Endothelial cell of umbilical vein (primary cell): ENCODE measurements at regions not wholly inside any gene's neighbourhood (a gene's known extent, or its start where the extent isn't known, plus 50 kb on each side); places are given as distances from the start of the nearest gene placed in this dataset.

Source experiments
- BruUV-seq: library from RNA; stranded (reverse); fragments of 400-500 nt; replicated peaks from 2 replicates; lab custom pipeline; 2021; lab: Mats Ljungman, UMichigan
- CTCF ChIA-PET: fragments of 300-600, 350-600 bp; sonication (Branson Sonifier 250); formaldehyde crosslinking; loops from one replicate; lab custom pipeline; 2021; ENCODE audit warnings: antibody characterized with exemption, inconsistent platforms; lab: Charles Lee
- POLR2A ChIA-PET: fragments of 300-600, 350-600 bp; sonication (Branson Sonifier 250); formaldehyde crosslinking; loops from one replicate; lab custom pipeline; 2021; ENCODE audit warnings: antibody characterized with exemption, inconsistent platforms; lab: Charles Lee
- DNase-seq: peaks from one replicate; pipeline ENCODE4 v3.0.0-alpha.2; 2011; ENCODE audit warnings: low read depth, low spot score
- FAIRE-seq: peaks from 2 replicates; lab custom pipeline; 2011; peaks lifted over from hg19 to GRCh38; lab: Jason Lieb, UNC
- H2AFZ ChIP-seq: 2 replicates; pipeline ENCODE4 v1.6.0; 2012; ENCODE audit warnings: low read depth, low read length, control low read depth, inconsistent platforms
- H3K27ac ChIP-seq: 2 replicates; pipeline ENCODE4 v1.5.1; 2011; ENCODE audit warnings: low read depth, mild to moderate bottlenecking, control low read depth, low read length, moderate library complexity; ENCODE audit not compliant: insufficient read depth
- H3K27me3 ChIP-seq, 2 experiments: 2 replicates each; pipeline versions ENCODE4 v1.6.0 to v1.6.1; 2011; ENCODE audit warnings: low read length in 2 of 2, mixed read lengths in 1 of 2; ENCODE audit not compliant: control insufficient read depth in 2 of 2, insufficient read depth in 2 of 2
- H3K36me3 ChIP-seq, 2 experiments: 2 replicates in 1 of 2; 3 replicates in 1 of 2; pipeline ENCODE4 v1.5.1; 2011; ENCODE audit warnings: low read length in 2 of 2, mild to moderate bottlenecking in 1 of 2, moderate library complexity in 1 of 2; ENCODE audit not compliant: control insufficient read depth in 2 of 2, insufficient read depth in 2 of 2; ENCODE audit errors: extremely low read depth in 1 of 2
- H3K4me1 ChIP-seq: 3 replicates; pipeline ENCODE4 v1.5.1; 2011; ENCODE audit warnings: mild to moderate bottlenecking, low read length; ENCODE audit not compliant: control insufficient read depth, insufficient read depth; ENCODE audit errors: extremely low read depth
- H3K4me2 ChIP-seq: 2 replicates; pipeline ENCODE4 v1.6.1; 2011; ENCODE audit warnings: low read length, control low read depth, mixed read lengths; ENCODE audit not compliant: insufficient read depth
- H3K4me3 ChIP-seq, 3 experiments: fragments of 200-600 bp in 1 of 3; sonication (generic), shearing (Covaris generic) in 1 of 3; replicated peaks in 1 of 3; 2 replicates each; pipeline ENCODE4 v1.5.1; 2011 to 2016; ENCODE audit warnings: control low read depth in 3 of 3, low read length in 3 of 3, mild to moderate bottlenecking in 2 of 3, inconsistent platforms in 1 of 3, low read depth in 1 of 3, moderate library complexity in 1 of 3; ENCODE audit not compliant: insufficient read depth in 1 of 3
- H3K79me2 ChIP-seq: 2 replicates; pipeline ENCODE4 v1.6.0; 2012; ENCODE audit warnings: low read length, inconsistent platforms; ENCODE audit not compliant: control insufficient read depth, insufficient read depth
- H3K9ac ChIP-seq: replicated peaks from 2 replicates; pipeline ENCODE3; 2011; ENCODE audit warnings: low read length, control low read depth; ENCODE audit not compliant: insufficient read depth; ENCODE audit errors: extremely low read depth
- H3K9me1 ChIP-seq: replicated peaks from 3 replicates; pipeline ENCODE4 v1.6.0; 2011; ENCODE audit warnings: mild to moderate bottlenecking, low read length; ENCODE audit not compliant: control insufficient read depth, insufficient read depth; ENCODE audit errors: extremely low read depth
- H3K9me3 ChIP-seq: replicated peaks from 2 replicates; pipeline ENCODE4 v1.5.1; 2012; ENCODE audit warnings: low read length, inconsistent platforms; ENCODE audit not compliant: control insufficient read depth, insufficient read depth
- H4K20me1 ChIP-seq: replicated peaks from 2 replicates; pipeline ENCODE3; 2011; ENCODE audit warnings: mild to moderate bottlenecking, low read length; ENCODE audit not compliant: control insufficient read depth, insufficient read depth; ENCODE audit errors: extremely low read depth
- EZH2 ChIP-seq: IDR thresholded peaks from 2 replicates; pipeline ENCODE4 v1.6.1; 2012; ENCODE audit warnings: borderline replicate concordance, low read depth, mild to moderate bottlenecking, moderate library complexity, low read length, inconsistent platforms; ENCODE audit not compliant: severe bottlenecking
- FOS ChIP-seq: IDR thresholded peaks from 2 replicates; pipeline ENCODE4 v1.6.1; 2011; ENCODE audit warnings: mild to moderate bottlenecking, low read length, moderate library complexity, borderline replicate concordance; ENCODE audit not compliant: insufficient read depth
- GATA2 ChIP-seq: IDR thresholded peaks from 2 replicates; pipeline ENCODE4 v1.7.0; 2011; ENCODE audit warnings: low read depth, mild to moderate bottlenecking, moderate library complexity, mixed read lengths, low read length; ENCODE audit not compliant: insufficient read length, insufficient read depth
- JUN ChIP-seq: IDR thresholded peaks from 2 replicates; pipeline ENCODE4 v1.6.1; 2011; ENCODE audit warnings: borderline replicate concordance, low read depth; ENCODE audit not compliant: insufficient read length, insufficient read depth
- MYC ChIP-seq: IDR thresholded peaks from one replicate; pipeline ENCODE4 v1.6.1; 2011; ENCODE audit warnings: mild to moderate bottlenecking, low read depth, low read length
- POLR2A ChIP-seq: IDR thresholded peaks from 2 replicates; pipeline ENCODE4 v1.6.1; 2012; ENCODE audit warnings: low read depth, mild to moderate bottlenecking, control low read depth, low read length
- POLR2AphosphoS5 ChIP-seq: IDR thresholded peaks from 2 replicates; pipeline ENCODE4 v1.6.1; 2012; ENCODE audit warnings: low read depth, mild to moderate bottlenecking, control low read depth, low read length, moderate library complexity; ENCODE audit not compliant: insufficient read depth
- dilution Hi-C: fragments of 300-500 bp; cut with MboI; formaldehyde crosslinking; loops from one replicate; pipeline ENCODE4 v1.15.0; 2019; ENCODE audit warnings: low sequenced_read_pairs; ENCODE audit not compliant: extremely low pct_ligation_motif_present
- intact Hi-C: fragments of 100-400 bp; cut with micrococcal nuclease; formaldehyde crosslinking; loops from one replicate; pipeline ENCODE4 v1.10.0; 2022
- TF ChIP-seq, protein P1 (sequence below), 2 donors: IDR thresholded peaks; 1 replicate in 1 of 2; 2 replicates in 1 of 2; pipeline ENCODE4 v1.5.1; 2011; ENCODE audit warnings: low read length in 2 of 2, mild to moderate bottlenecking in 2 of 2, moderate library complexity in 2 of 2, control low read depth in 1 of 2, inconsistent platforms in 1 of 2, low read depth in 1 of 2; ENCODE audit not compliant: insufficient read depth in 1 of 2; ENCODE audit errors: extremely low read depth in 1 of 2
- TF ChIP-seq, protein P2 (sequence below): IDR thresholded peaks from 2 replicates; pipeline ENCODE4 v1.6.1; 2011; ENCODE audit not compliant: insufficient read depth, insufficient read length

DNA sequence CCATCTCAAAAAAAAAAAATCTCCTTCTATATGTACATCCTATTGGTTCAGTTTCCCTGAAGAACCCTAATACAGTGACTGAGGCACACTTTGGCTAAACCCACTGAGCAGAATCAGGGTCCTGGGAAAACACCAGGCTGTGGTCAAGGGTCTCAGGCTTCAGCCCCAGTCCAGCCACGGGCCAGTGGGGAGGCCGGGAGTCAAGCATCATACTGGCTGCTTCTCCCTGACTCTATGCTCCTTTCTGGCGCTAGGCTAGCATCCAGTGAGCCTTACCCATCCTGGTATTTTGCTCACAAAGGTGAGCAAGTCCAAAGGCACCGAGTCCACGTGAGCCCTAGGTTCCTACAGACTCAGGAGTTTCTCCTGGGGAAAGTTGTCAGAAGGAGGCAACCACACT lies 752.5 kb downstream of the BRD1 start:
- DNase-seq: no peak
- dilution Hi-C loops (no loop called here), intact Hi-C loops (no loop called here)
- POLR2A ChIA-PET: no interaction called here
- no peaks in the 10 kb centered on the region for H3K4me1 ChIP-seq
- H3K9me1 ChIP-seq: no peaks in the 10 kb centered on the region
- H4K20me1 ChIP-seq: no peaks in the 10 kb centered on the region
- H3K4me3 ChIP-seq: no peak overlapping the region
- H3K27ac ChIP-seq: no peak overlapping the region
- H2AFZ ChIP-seq: no peak overlapping the region
- CTCF ChIA-PET: no interaction called here
- H3K4me2 ChIP-seq: no peak overlapping the region
- H3K36me3 ChIP-seq: no peaks in the 10 kb centered on the region
- no peak for FAIRE-seq
- H3K9me3 ChIP-seq: peaks cover 6% of the 10 kb centered on the region
- no peaks in the 10 kb centered on the region for H3K79me2 ChIP-seq
- no peaks in the 10 kb centered on the region for H3K27me3 ChIP-seq
- TF ChIP-seq, protein P1, sequence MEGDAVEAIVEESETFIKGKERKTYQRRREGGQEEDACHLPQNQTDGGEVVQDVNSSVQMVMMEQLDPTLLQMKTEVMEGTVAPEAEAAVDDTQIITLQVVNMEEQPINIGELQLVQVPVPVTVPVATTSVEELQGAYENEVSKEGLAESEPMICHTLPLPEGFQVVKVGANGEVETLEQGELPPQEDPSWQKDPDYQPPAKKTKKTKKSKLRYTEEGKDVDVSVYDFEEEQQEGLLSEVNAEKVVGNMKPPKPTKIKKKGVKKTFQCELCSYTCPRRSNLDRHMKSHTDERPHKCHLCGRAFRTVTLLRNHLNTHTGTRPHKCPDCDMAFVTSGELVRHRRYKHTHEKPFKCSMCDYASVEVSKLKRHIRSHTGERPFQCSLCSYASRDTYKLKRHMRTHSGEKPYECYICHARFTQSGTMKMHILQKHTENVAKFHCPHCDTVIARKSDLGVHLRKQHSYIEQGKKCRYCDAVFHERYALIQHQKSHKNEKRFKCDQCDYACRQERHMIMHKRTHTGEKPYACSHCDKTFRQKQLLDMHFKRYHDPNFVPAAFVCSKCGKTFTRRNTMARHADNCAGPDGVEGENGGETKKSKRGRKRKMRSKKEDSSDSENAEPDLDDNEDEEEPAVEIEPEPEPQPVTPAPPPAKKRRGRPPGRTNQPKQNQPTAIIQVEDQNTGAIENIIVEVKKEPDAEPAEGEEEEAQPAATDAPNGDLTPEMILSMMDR (IDR thresholded peaks at IDR 0.05; ENCODE audit: extremely low read depth in 1 of 2, insufficient read depth in 1 of 2, low read depth in 1 of 2, low read length in 2 of 2): no peak
- no TSS peak for BruUV-seq
- H3K9ac ChIP-seq: no peak overlapping the region

- FAIRE-seq: no peak
- Histone ChIP-seq H3K4me2 (no peak overlapping the region), H3K27ac (no peak overlapping the region), H2AFZ (no peak overlapping the region), H3K27me3 (no peaks in the 10 kb centered on the region), H3K9ac (no peak overlapping the region), H3K79me2 (no peaks in the 10 kb centered on the region), H3K9me3 (peaks cover 6% of the 10 kb centered on the region), H3K36me3 (no peaks in the 10 kb centered on the region), H3K4me1 (no peaks in the 10 kb centered on the region), H3K4me3 (no peak overlapping the region), H4K20me1 (no peaks in the 10 kb centered on the region), H3K9me1 (no peaks in the 10 kb centered on the region)
- TF ChIP-seq FOS (no peak), POLR2AphosphoS5 (no peak), JUN (no peak), MYC (no peak), GATA2 (no peak), POLR2A (no peak), EZH2 (no peak)
- TF ChIP-seq, protein P2, sequence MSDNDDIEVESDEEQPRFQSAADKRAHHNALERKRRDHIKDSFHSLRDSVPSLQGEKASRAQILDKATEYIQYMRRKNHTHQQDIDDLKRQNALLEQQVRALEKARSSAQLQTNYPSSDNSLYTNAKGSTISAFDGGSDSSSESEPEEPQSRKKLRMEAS: no peak
- TF ChIP-seq, protein P1 (IDR thresholded peaks at IDR 0.05; ENCODE audit: extremely low read depth in 1 of 2, insufficient read depth in 1 of 2, low read depth in 1 of 2, low read length in 2 of 2): no peak
- POLR2A ChIA-PET: no interaction called here
- CTCF ChIA-PET: no interaction called here
- intact Hi-C loops: no loop called here
- BruUV-seq: no TSS peak
- DNase-seq: no peak
- dilution Hi-C loops: no loop called here
These were observed 753.7 kb downstream of the BRD1 start for GRCh38 chr22:49073873-49074417.
